ENCODE measurements at regions not wholly inside any gene's neighbourhood (a gene's known extent, or its start where the extent isn't known, plus 50 kb on each side); places are given as distances from the start of the nearest gene placed in this dataset.

DNA sequence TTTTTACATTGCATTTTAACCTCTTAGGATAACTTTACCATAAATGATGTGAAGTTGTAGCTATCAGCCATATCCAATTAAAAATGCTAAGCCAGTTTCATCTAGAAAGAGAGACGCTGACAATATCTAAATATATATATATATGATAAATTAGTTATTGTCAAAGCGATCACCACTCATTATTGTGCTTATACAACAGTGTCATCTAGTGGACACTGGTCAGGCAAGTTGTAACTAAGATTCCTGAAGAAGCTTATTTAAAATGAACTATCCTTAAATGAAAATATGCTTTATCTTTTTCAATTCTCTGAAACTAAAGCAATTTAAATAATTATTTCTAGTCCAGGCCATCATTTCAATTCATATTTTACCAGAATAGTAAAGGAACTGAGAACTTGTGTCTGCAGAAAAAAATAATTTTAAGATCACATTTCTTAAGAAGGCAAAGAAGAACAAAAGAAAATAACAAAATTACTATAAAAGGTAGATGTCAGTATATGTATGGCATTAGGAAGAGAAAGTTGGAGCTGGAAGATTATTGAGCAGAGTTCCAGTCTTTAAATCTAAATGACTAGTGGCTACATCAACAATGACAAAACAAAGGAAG lies 193.3 kb upstream of the SNX7 start:
- Mint-ChIP-seq H3K27me3 (peaks cover 22% of the 10 kb centered on the region), H3K4me3 (no peak overlapping the region), H3K36me3 (ENCODE audit: low read depth) (no peaks in the 10 kb centered on the region), H3K27ac (no peak overlapping the region), H3K4me1 (no peaks in the 10 kb centered on the region)
- no peak for ATAC-seq
- H3K9me3 ChIP-seq (ENCODE audit: control insufficient read depth, low read length, poor library complexity, severe bottlenecking) = no peaks in the 10 kb centered on the region
- no peak for DNase-seq

DNA sequence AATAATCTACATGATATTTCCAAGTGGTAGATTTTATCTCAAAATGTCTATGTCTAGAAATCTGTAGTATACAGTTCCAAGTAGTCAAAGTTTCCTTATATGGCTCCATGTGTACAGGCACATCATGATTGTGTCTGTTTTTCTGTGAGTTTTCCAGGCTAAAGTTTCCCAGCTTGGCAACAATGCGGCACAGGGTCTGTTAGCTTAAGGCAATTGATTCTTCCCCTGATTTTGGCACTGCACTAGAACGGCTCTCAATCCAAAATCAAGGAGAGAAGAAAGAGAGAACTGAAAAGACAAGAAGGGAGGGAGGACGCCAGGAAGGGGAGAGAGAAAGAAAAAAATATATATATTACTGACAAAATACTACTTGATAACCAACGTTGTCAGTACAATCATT lies 193.9 kb upstream of the SNX7 start:
- Mint-ChIP-seq H3K4me1 (no peaks in the 10 kb centered on the region), H3K27me3 (peaks cover 18% of the 10 kb centered on the region), H3K4me3 (no peak overlapping the region), H3K27ac (no peak overlapping the region), H3K36me3 (ENCODE audit: low read depth) (no peaks in the 10 kb centered on the region)
- no peaks in the 10 kb centered on the region for H3K9me3 ChIP-seq (ENCODE audit: control insufficient read depth, low read length, poor library complexity, severe bottlenecking)
- DNase-seq (no peak), ATAC-seq (no peak)

DNA sequence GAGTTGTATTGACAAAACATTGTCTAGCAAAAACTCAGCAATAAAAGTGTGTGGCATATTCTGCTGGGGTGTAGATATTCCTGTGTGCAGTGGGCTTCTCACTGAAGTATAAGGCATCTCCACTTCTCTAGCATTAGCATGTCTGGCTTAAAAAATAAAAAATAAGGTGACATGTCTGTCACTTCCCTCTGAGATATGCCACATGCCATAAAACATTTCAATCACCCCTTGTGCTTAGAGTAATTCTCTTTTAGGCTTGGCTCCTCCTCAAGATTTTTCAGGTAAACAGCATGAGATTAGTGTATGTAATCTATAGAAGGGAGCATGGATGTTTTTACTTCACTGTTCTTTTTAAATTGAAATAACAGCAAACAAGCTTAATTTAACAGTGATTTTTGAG lies 194.4 kb upstream of the SNX7 start:
- Mint-ChIP-seq H3K4me3 (no peak overlapping the region), H3K36me3 (ENCODE audit: low read depth) (no peaks in the 10 kb centered on the region), H3K27me3 (peaks cover 18% of the 10 kb centered on the region), H3K4me1 (no peaks in the 10 kb centered on the region), H3K27ac (no peak overlapping the region)
- no peaks in the 10 kb centered on the region for H3K9me3 ChIP-seq (ENCODE audit: control insufficient read depth, low read length, poor library complexity, severe bottlenecking)
- ATAC-seq (no peak), DNase-seq (no peak)

DNA sequence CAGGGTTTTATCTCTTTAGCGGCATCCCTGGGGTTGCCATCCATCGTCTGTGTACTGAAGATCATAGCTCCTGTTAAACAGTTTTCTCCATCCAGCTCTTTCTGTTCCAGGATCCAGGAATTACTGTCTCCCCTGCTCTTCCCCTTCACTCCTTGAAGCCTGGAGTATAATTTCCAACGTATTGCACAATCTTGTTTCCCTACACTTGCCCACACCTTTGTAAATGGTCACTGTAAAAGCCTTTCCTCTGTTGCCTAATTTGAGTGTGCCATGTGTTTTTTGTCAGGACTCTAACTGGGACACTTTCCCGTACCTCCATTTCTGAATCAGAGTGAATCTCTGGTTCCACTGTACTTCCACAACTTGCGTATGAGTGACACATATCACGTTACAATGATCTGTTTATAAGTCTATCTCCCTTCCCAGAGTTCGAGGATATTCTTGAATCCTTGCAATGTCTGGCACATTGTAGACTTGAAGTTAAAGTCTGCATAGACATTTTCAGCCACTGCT lies 199.6 kb upstream of the SNX7 start:
- no peak for DNase-seq
- Mint-ChIP-seq H3K36me3 (ENCODE audit: low read depth) (no peaks in the 10 kb centered on the region), H3K4me3 (no peak overlapping the region)

GRCh38 chr1:98460136-98460535 lies 201.4 kb upstream of the SNX7 start:
- ATAC-seq = no peak
- H3K4me1 Mint-ChIP-seq = peaks cover 2% of the 10 kb centered on the region
- no peaks in the 10 kb centered on the region for H3K36me3 Mint-ChIP-seq (ENCODE audit: low read depth)
- H3K4me3 Mint-ChIP-seq = no peak overlapping the region
- DNase-seq = no peak
- no peak overlapping the region for H3K27ac Mint-ChIP-seq
- peaks cover 28% of the 10 kb centered on the region for H3K27me3 Mint-ChIP-seq
- no peaks in the 10 kb centered on the region for H3K9me3 ChIP-seq (ENCODE audit: control insufficient read depth, low read length, poor library complexity, severe bottlenecking)

More for the DNA sequence above, 199.6 kb upstream of the SNX7 start:
- Mint-ChIP-seq H3K27me3 (peaks cover 32% of the 10 kb centered on the region), H3K27ac (no peak overlapping the region), H3K4me1 (peaks cover 2% of the 10 kb centered on the region)
- ATAC-seq = no peak
- no peaks in the 10 kb centered on the region for H3K9me3 ChIP-seq (ENCODE audit: control insufficient read depth, low read length, poor library complexity, severe bottlenecking)

DNA sequence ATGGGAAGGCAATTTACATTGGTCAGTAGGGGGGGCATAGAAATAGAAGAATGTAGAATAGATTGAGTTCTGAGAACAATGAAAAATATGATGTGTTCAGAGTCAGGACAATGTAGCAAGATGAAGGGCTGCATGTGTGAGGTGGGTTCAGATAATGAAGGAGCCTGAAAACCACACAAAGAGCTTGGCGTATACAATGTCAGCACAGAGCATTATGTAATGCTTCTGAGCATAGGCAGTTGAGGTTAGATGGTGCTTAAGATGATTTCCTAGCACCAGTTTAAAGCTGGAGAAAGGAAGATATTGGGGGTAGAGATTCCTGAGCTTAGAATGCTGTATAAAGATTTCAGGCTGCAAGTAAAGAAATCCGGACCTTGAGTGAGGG lies 202.0 kb upstream of the SNX7 start:
- H3K9me3 ChIP-seq (ENCODE audit: control insufficient read depth, low read length, poor library complexity, severe bottlenecking) = no peaks in the 10 kb centered on the region
- ATAC-seq = no peak
- no peak overlapping the region for H3K4me3 Mint-ChIP-seq
- DNase-seq = no peak
- no peak overlapping the region for H3K27ac Mint-ChIP-seq
- H3K27me3 Mint-ChIP-seq = peaks cover 32% of the 10 kb centered on the region
- peaks cover 2% of the 10 kb centered on the region for H3K4me1 Mint-ChIP-seq
- no peaks in the 10 kb centered on the region for H3K36me3 Mint-ChIP-seq (ENCODE audit: low read depth)

- Mint-ChIP-seq H3K4me3 (no peak overlapping the region), H3K36me3 (ENCODE audit: low read depth) (no peaks in the 10 kb centered on the region), H3K27me3 (peaks cover 32% of the 10 kb centered on the region), H3K27ac (no peak overlapping the region), H3K4me1 (peaks cover 2% of the 10 kb centered on the region)
- H3K9me3 ChIP-seq (ENCODE audit: control insufficient read depth, low read length, poor library complexity, severe bottlenecking) = no peaks in the 10 kb centered on the region
- DNase-seq (no peak), ATAC-seq (no peak)
These were observed 202.7 kb upstream of the SNX7 start for GRCh38 chr1:98458511-98459485.

DNA sequence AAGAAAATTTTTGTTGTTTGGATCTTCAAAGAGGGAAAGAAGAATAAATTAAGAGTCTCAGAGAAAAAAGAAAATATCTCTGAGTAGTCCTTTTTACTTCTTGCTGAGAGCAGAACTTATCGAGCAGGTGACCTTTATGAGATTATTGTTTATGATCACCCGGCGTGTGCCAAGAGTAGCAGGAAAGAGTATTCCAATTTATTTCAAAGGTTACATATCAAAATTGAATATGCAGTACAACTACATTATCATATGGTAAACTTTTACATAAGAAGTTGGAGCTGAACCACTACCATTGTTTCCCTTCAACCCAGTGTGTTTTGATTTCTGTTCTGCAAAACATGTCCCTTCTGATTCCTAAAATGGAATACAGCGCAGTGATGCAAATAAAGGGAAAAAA lies 204.3 kb upstream of the SNX7 start:
- Mint-ChIP-seq H3K4me1 (peaks cover 2% of the 10 kb centered on the region), H3K27me3 (peaks cover 44% of the 10 kb centered on the region), H3K27ac (no peak overlapping the region), H3K36me3 (ENCODE audit: low read depth) (no peaks in the 10 kb centered on the region), H3K4me3 (no peak overlapping the region)
- no peaks in the 10 kb centered on the region for H3K9me3 ChIP-seq (ENCODE audit: control insufficient read depth, low read length, poor library complexity, severe bottlenecking)
- no peak for ATAC-seq
- no peak for DNase-seq

DNA sequence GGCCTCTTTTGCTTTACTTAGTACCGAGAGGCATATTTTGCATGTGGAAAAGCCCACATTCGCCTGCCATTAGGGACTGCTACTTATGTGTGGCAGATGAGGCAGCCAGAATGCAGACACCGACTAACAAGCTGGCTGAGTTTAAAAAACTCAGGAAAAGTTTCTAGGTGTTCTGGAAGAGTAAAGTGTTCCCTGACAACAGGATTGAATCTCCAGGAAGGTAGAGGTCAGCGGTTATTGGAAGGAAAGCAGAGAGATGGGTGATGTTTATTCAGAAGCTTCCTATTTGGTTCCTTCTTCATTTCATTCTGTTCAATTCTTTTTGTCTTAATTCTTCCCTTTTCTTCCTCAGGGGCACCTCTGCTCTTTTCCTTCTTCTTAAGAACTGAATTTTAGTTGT lies 206.9 kb upstream of the SNX7 start:
- H3K4me1 Mint-ChIP-seq = no peaks in the 10 kb centered on the region
- ATAC-seq = no peak
- H3K9me3 ChIP-seq (ENCODE audit: control insufficient read depth, low read length, poor library complexity, severe bottlenecking) = no peaks in the 10 kb centered on the region
- H3K27ac Mint-ChIP-seq = no peak overlapping the region
- no peak overlapping the region for H3K4me3 Mint-ChIP-seq
- H3K27me3 Mint-ChIP-seq = peaks cover 43% of the 10 kb centered on the region
- no peak for DNase-seq
- no peaks in the 10 kb centered on the region for H3K36me3 Mint-ChIP-seq (ENCODE audit: low read depth)

DNA sequence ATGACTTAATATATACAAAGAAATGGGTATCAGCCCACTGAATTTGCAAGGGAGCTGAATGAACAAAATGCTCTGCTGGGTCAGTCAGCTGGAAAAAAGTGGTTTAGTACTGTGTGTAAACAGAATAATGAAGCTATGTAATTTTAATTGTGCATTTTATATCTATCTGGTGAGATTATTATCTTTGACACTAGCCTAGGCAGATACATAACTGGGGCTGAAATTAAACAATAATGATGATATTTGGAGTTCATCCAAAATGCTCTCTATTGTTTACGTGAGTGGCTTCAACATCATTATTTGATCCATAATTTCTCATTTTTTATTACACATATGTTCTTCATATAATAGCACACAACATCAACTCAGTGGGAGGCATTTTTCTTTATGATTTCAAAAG lies 208.5 kb upstream of the SNX7 start:
- H3K27ac Mint-ChIP-seq = no peak overlapping the region
- ATAC-seq (no peak), DNase-seq (no peak)
- H3K9me3 ChIP-seq (ENCODE audit: control insufficient read depth, low read length, poor library complexity, severe bottlenecking) = no peaks in the 10 kb centered on the region
- no peak overlapping the region for H3K4me3 Mint-ChIP-seq
- peaks cover 41% of the 10 kb centered on the region for H3K27me3 Mint-ChIP-seq
- no peaks in the 10 kb centered on the region for H3K4me1 Mint-ChIP-seq
- H3K36me3 Mint-ChIP-seq (ENCODE audit: low read depth) = no peaks in the 10 kb centered on the region

GRCh38 chr1:98452162-98452561 lies 209.4 kb upstream of the SNX7 start:
- H3K9me3 ChIP-seq (ENCODE audit: control insufficient read depth, low read length, poor library complexity, severe bottlenecking) = no peaks in the 10 kb centered on the region
- DNase-seq (no peak), ATAC-seq (no peak)
- Mint-ChIP-seq H3K27ac (no peak overlapping the region), H3K4me1 (no peaks in the 10 kb centered on the region), H3K4me3 (no peak overlapping the region), H3K27me3 (peaks cover 32% of the 10 kb centered on the region), H3K36me3 (ENCODE audit: low read depth) (no peaks in the 10 kb centered on the region)

DNA sequence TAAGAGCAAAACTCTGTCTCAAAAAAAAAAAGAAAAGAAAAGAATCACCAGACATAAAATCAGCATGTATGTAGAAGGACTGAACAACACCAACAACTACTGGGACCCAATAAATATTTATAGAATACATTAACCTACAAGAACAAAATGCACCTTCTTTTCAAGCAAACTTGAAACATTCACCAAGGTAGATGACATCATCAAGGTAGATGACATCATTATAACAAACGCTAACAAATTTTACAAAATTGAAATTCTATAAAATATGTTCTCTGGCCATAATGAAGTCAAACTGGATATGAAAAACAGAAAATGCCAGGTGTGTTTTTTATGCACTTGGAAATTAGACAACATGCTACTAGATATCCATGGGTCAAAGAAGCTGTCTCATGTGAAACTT lies 220.2 kb upstream of the SNX7 start:
- Mint-ChIP-seq H3K27ac (no peak overlapping the region), H3K27me3 (peaks cover 5% of the 10 kb centered on the region), H3K36me3 (ENCODE audit: low read depth) (no peaks in the 10 kb centered on the region), H3K4me1 (no peaks in the 10 kb centered on the region), H3K4me3 (no peak overlapping the region)
- ATAC-seq (no peak), DNase-seq (no peak)
- H3K9me3 ChIP-seq (ENCODE audit: control insufficient read depth, low read length, poor library complexity, severe bottlenecking) = no peaks in the 10 kb centered on the region

DNA sequence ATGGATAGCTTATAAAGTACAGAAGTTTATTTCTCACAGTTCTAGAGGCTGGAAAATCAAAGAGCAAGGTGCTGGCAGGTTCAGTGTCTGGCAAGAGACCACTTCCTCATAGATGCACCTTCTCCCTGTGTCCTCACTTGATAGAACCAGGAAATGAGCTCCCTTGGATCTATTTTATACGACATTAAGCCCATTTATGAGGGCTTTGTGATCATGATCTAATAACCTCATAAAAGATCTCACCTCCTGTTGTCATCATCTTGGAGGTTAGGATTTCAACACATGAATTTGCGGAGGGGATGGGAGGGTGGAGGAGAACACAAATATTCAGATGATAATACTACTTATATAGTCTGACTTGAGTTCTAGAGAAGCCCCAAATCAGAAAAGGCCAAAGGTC lies 222.1 kb upstream of the SNX7 start:
- H3K27ac Mint-ChIP-seq = no peak overlapping the region
- DNase-seq (no peak), ATAC-seq (no peak)
- peaks cover 3% of the 10 kb centered on the region for H3K4me1 Mint-ChIP-seq
- peaks cover 5% of the 10 kb centered on the region for H3K27me3 Mint-ChIP-seq
- no peak overlapping the region for H3K4me3 Mint-ChIP-seq
- no peaks in the 10 kb centered on the region for H3K36me3 Mint-ChIP-seq (ENCODE audit: low read depth)
- no peaks in the 10 kb centered on the region for H3K9me3 ChIP-seq (ENCODE audit: control insufficient read depth, low read length, poor library complexity, severe bottlenecking)
